GM12865 (cell line): ENCODE measurements at regions not wholly inside any gene's neighbourhood (a gene's known extent, or its start where the extent isn't known, plus 50 kb on each side); places are given as distances from the start of the nearest gene placed in this dataset.

Source experiments
- DNase-seq: peaks from one replicate; pipeline ENCODE4 v3.0.0; 2010; ENCODE audit warnings: low read depth
- H3K4me3 ChIP-seq: 2 replicates; pipeline ENCODE4 v1.5.1; 2011; ENCODE audit warnings: mild to moderate bottlenecking, low read depth, low read length, control low read depth
- CTCF ChIP-seq: IDR thresholded peaks from 2 replicates; pipeline ENCODE4 v1.5.1; 2011; ENCODE audit warnings: low read length, control low read depth, low read depth, inconsistent platforms; ENCODE audit not compliant: insufficient read depth; ENCODE audit errors: missing control alignments

GRCh38 chr10:130485958-130486895, 350.0 kb downstream of the GLRX3 start:
- no peak for TF ChIP-seq CTCF
- no peak for DNase-seq
- no peak overlapping the region for H3K4me3 ChIP-seq

GRCh38 chr10:130486906-130487305, 350.7 kb downstream of the GLRX3 start:
- H3K4me3 ChIP-seq, result no peak overlapping the region
- no peak for DNase-seq
- no peak for TF ChIP-seq CTCF

- no peak for TF ChIP-seq CTCF
- no peak for DNase-seq
- H3K4me3 ChIP-seq, result no peak overlapping the region
Measured at GRCh38 chr10:130487566-130487965, 351.4 kb downstream of the GLRX3 start.

GRCh38 chr10:130489891-130490290, 353.7 kb downstream of the GLRX3 start:
- no peak for DNase-seq
- TF ChIP-seq CTCF, result no peak
- no peak overlapping the region for H3K4me3 ChIP-seq

GRCh38 chr10:130491011-130491692, 355.0 kb downstream of the GLRX3 start:
- no peak for DNase-seq
- H3K4me3 ChIP-seq, result no peak overlapping the region
- no peak for TF ChIP-seq CTCF

- no peak overlapping the region for H3K4me3 ChIP-seq
- no peak for DNase-seq
- no peak for TF ChIP-seq CTCF
Measured at GRCh38 chr10:130491693-130492050, 355.5 kb downstream of the GLRX3 start.
